Fibroblast of lung (primary cell): ENCODE measurements at regions not wholly inside any gene's neighbourhood (a gene's known extent, or its start where the extent isn't known, plus 50 kb on each side); places are given as distances from the start of the nearest gene placed in this dataset.

Source experiments
- DNase-seq, 2 donors: peaks; one replicate each; pipeline versions ENCODE4 v3.0.0 to v3.0.0-alpha.2; 2010; ENCODE audit warnings: low read depth in 2 of 2
- H2AFZ ChIP-seq: 2 replicates; pipeline ENCODE4 v1.5.1; 2012; ENCODE audit warnings: low read length, control low read depth, inconsistent platforms
- H3K27ac ChIP-seq: 2 replicates; pipeline ENCODE4 v1.5.1; 2011; ENCODE audit warnings: low read length, control low read depth; ENCODE audit not compliant: insufficient read depth
- H3K27me3 ChIP-seq: 2 replicates; pipeline ENCODE4 v1.5.1; 2011; ENCODE audit warnings: mild to moderate bottlenecking, low read length; ENCODE audit not compliant: control insufficient read depth, insufficient read depth
- H3K36me3 ChIP-seq: 2 replicates; pipeline ENCODE4 v1.5.1; 2011; ENCODE audit warnings: low read length; ENCODE audit not compliant: control insufficient read depth, insufficient read depth
- H3K4me1 ChIP-seq: 2 replicates; pipeline ENCODE4 v1.5.1; 2011; ENCODE audit warnings: low read length; ENCODE audit not compliant: control insufficient read depth, insufficient read depth; ENCODE audit errors: extremely low read depth
- H3K4me2 ChIP-seq: 2 replicates; pipeline ENCODE4 v1.5.1; 2011; ENCODE audit warnings: low read length, control low read depth; ENCODE audit not compliant: insufficient read depth; ENCODE audit errors: extremely low read depth
- H3K4me3 ChIP-seq, 4 experiments: fragments of 200-600 bp in 1 of 4; sonication (generic) in 1 of 4; replicated peaks in 1 of 4; 2 replicates each; pipeline ENCODE4 v1.5.1; 2011 to 2016; ENCODE audit warnings: low read length in 4 of 4, low read depth in 3 of 4, mild to moderate bottlenecking in 3 of 4, control low read depth in 2 of 4, inconsistent platforms in 1 of 4, mixed read lengths in 1 of 4; ENCODE audit not compliant: insufficient read depth in 1 of 4; ENCODE audit errors: control extremely low read depth in 1 of 4
- H3K79me2 ChIP-seq: 2 replicates; pipeline ENCODE4 v1.5.1; 2012; ENCODE audit warnings: mild to moderate bottlenecking, low read length, inconsistent platforms; ENCODE audit not compliant: control insufficient read depth, insufficient read depth
- H3K9ac ChIP-seq: 2 replicates; pipeline ENCODE4 v1.5.1; 2011; ENCODE audit warnings: mild to moderate bottlenecking, low read length, control low read depth; ENCODE audit not compliant: insufficient read depth
- H3K9me3 ChIP-seq: 2 replicates; pipeline ENCODE4 v1.5.1; 2012; ENCODE audit warnings: low read depth, low read length; ENCODE audit not compliant: control insufficient read depth, insufficient read depth
- H4K20me1 ChIP-seq: 2 replicates; pipeline ENCODE4 v1.5.1; 2011; ENCODE audit warnings: low read length; ENCODE audit not compliant: control insufficient read depth, insufficient read depth; ENCODE audit errors: extremely low read depth
- CTCF ChIP-seq, 2 donors: IDR thresholded peaks in 1 of 2; conservative IDR thresholded peaks in 1 of 2; 1 replicate in 1 of 2; 2 replicates in 1 of 2; pipeline ENCODE4 v1.5.1; 2011 to 2012; ENCODE audit warnings: low read length in 2 of 2, control low read depth in 1 of 2, inconsistent platforms in 1 of 2, low read depth in 1 of 2, mild to moderate bottlenecking in 1 of 2
- EZH2 ChIP-seq: IDR thresholded peaks from 2 replicates; pipeline ENCODE4 v1.5.1; 2012; ENCODE audit warnings: low read length, control low read depth, mild to moderate bottlenecking; ENCODE audit errors: missing control alignments

DNA sequence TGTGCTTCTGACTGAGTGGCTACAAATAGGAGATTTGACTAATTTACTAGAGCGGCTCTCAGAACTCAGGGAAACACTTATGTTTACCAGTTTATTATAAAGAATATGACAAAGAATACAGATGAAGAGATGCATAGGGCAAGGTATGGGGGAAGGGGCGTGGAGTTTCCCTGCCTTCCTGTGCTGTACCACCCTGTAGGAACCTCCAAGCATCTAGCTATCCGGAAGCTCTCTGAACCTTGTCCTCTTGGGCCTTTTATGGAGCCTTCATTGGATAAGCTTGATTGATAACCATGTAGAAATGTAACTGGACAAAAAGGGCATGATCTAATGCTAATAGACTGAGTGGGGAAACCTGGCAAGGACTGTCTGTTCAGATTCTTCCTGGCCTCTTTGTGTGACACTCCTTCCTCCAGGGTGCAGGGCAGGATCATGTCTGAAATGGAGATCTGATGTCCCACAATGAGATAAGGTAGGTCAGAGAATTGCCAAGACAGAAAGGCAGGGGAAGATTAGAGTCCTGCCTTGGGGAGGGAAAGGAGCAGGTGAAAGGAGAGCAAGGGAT, 101.8 kb upstream of the NPAS2 start:
- Histone ChIP-seq H3K4me1 (no peaks in the 10 kb centered on the region), H4K20me1 (no peaks in the 10 kb centered on the region), H2AFZ (no peak overlapping the region), H3K9me3 (no peaks in the 10 kb centered on the region), H3K4me3 (no peak overlapping the region), H3K27ac (no peak overlapping the region), H3K36me3 (no peaks in the 10 kb centered on the region), H3K79me2 (no peaks in the 10 kb centered on the region), H3K27me3 (peaks cover 21% of the 10 kb centered on the region), H3K4me2 (no peak overlapping the region), H3K9ac (no peak overlapping the region)
- no peak for DNase-seq
- TF ChIP-seq EZH2 (no peak), CTCF (conservative IDR thresholded peaks at IDR 0.05 in 1 of 2, IDR thresholded peaks at IDR 0.05 in 1 of 2; ENCODE audit: low read depth in 1 of 2, low read length in 2 of 2) (no peak)

- no peak overlapping the region for H2AFZ ChIP-seq
- H3K4me3 ChIP-seq, result no peak overlapping the region
- no peaks in the 10 kb centered on the region for H3K36me3 ChIP-seq
- H3K9ac ChIP-seq, result no peak overlapping the region
- DNase-seq, result no peak
- no peak overlapping the region for H3K4me2 ChIP-seq
- TF ChIP-seq CTCF (conservative IDR thresholded peaks at IDR 0.05 in 1 of 2, IDR thresholded peaks at IDR 0.05 in 1 of 2; ENCODE audit: low read depth in 1 of 2, low read length in 2 of 2) (no peak), EZH2 (no peak)
- peaks cover 30% of the 10 kb centered on the region for H3K27me3 ChIP-seq
- no peaks in the 10 kb centered on the region for H3K79me2 ChIP-seq
- H3K27ac ChIP-seq, result no peak overlapping the region
- H4K20me1 ChIP-seq, result no peaks in the 10 kb centered on the region
- no peaks in the 10 kb centered on the region for H3K9me3 ChIP-seq
- H3K4me1 ChIP-seq, result no peaks in the 10 kb centered on the region
Observed at GRCh38 chr2:100720445-100720844, 99.5 kb upstream of the NPAS2 start.

- no peaks in the 10 kb centered on the region for H3K36me3 ChIP-seq
- TF ChIP-seq EZH2 (no peak), CTCF (conservative IDR thresholded peaks at IDR 0.05 in 1 of 2, IDR thresholded peaks at IDR 0.05 in 1 of 2; ENCODE audit: low read depth in 1 of 2, low read length in 2 of 2) (no peak)
- H3K27ac ChIP-seq, result no peak overlapping the region
- H3K4me3 ChIP-seq, result no peak overlapping the region
- no peaks in the 10 kb centered on the region for H3K79me2 ChIP-seq
- DNase-seq, result no peak
- no peak overlapping the region for H3K9ac ChIP-seq
- H3K4me2 ChIP-seq, result no peak overlapping the region
- H4K20me1 ChIP-seq, result no peaks in the 10 kb centered on the region
- H3K9me3 ChIP-seq, result no peaks in the 10 kb centered on the region
- H3K27me3 ChIP-seq, result peaks cover 30% of the 10 kb centered on the region
- no peaks in the 10 kb centered on the region for H3K4me1 ChIP-seq
- H2AFZ ChIP-seq, result no peak overlapping the region
Observed at GRCh38 chr2:100721693-100722092, 98.2 kb upstream of the NPAS2 start.
